ENCODE measurements at regions not wholly inside any gene's neighbourhood (a gene's known extent, or its start where the extent isn't known, plus 50 kb on each side); places are given as distances from the start of the nearest gene placed in this dataset.

DNA sequence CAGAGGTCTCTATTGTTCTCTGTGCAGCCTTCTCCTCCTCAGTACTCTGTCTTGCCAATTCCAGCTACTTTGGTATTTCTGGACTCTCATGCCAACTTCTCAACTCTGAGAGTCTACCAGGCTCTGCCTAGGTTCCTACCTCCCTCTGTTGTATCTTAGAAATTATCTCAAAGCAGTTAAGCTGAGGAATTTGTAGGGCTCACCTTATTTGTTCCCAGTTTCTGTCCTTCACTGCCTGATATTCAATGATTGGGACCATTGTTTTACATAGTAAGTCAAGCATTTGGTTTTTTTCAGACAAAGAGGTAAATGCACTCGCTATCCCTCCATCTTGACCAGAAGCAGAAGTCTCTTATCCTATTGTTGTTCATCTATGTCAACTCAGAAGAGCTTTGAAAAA is 205.0 kb upstream of the PGR start:
- TF ChIP-seq SMC3 (conservative IDR thresholded peaks at IDR 0.05; ENCODE audit: poor library complexity) (no peak), MXI1 (conservative IDR thresholded peaks at IDR 0.05; ENCODE audit: poor library complexity, severe bottlenecking) (no peak)
- TF ChIP-seq, protein P1, sequence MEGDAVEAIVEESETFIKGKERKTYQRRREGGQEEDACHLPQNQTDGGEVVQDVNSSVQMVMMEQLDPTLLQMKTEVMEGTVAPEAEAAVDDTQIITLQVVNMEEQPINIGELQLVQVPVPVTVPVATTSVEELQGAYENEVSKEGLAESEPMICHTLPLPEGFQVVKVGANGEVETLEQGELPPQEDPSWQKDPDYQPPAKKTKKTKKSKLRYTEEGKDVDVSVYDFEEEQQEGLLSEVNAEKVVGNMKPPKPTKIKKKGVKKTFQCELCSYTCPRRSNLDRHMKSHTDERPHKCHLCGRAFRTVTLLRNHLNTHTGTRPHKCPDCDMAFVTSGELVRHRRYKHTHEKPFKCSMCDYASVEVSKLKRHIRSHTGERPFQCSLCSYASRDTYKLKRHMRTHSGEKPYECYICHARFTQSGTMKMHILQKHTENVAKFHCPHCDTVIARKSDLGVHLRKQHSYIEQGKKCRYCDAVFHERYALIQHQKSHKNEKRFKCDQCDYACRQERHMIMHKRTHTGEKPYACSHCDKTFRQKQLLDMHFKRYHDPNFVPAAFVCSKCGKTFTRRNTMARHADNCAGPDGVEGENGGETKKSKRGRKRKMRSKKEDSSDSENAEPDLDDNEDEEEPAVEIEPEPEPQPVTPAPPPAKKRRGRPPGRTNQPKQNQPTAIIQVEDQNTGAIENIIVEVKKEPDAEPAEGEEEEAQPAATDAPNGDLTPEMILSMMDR (IDR thresholded peaks at IDR 0.05; ENCODE audit: poor library complexity, severe bottlenecking): no peak
- TF ChIP-seq, protein P2, sequence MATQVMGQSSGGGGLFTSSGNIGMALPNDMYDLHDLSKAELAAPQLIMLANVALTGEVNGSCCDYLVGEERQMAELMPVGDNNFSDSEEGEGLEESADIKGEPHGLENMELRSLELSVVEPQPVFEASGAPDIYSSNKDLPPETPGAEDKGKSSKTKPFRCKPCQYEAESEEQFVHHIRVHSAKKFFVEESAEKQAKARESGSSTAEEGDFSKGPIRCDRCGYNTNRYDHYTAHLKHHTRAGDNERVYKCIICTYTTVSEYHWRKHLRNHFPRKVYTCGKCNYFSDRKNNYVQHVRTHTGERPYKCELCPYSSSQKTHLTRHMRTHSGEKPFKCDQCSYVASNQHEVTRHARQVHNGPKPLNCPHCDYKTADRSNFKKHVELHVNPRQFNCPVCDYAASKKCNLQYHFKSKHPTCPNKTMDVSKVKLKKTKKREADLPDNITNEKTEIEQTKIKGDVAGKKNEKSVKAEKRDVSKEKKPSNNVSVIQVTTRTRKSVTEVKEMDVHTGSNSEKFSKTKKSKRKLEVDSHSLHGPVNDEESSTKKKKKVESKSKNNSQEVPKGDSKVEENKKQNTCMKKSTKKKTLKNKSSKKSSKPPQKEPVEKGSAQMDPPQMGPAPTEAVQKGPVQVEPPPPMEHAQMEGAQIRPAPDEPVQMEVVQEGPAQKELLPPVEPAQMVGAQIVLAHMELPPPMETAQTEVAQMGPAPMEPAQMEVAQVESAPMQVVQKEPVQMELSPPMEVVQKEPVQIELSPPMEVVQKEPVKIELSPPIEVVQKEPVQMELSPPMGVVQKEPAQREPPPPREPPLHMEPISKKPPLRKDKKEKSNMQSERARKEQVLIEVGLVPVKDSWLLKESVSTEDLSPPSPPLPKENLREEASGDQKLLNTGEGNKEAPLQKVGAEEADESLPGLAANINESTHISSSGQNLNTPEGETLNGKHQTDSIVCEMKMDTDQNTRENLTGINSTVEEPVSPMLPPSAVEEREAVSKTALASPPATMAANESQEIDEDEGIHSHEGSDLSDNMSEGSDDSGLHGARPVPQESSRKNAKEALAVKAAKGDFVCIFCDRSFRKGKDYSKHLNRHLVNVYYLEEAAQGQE (IDR thresholded peaks at IDR 0.05; ENCODE audit: borderline replicate concordance): no peak

Data from neural cell (in vitro differentiated cells).